ENCODE measurements at regions not wholly inside any gene's neighbourhood (a gene's known extent, or its start where the extent isn't known, plus 50 kb on each side); places are given as distances from the start of the nearest gene placed in this dataset.

- H3K4me3 Mint-ChIP-seq (ENCODE audit: unreplicated experiment), result no peak overlapping the region
- no peaks in the 10 kb centered on the region for H3K9me3 Mint-ChIP-seq (ENCODE audit: unreplicated experiment)
- H3K4me1 Mint-ChIP-seq (ENCODE audit: unreplicated experiment), result peaks cover 4% of the 10 kb centered on the region
- H3K36me3 Mint-ChIP-seq (ENCODE audit: low read depth, unreplicated experiment), result peaks cover 4% of the 10 kb centered on the region
- peaks cover 14% of the 10 kb centered on the region for H3K27me3 Mint-ChIP-seq (ENCODE audit: unreplicated experiment)
- no peak for DNase-seq (ENCODE audit: low spot score)
- H3K27ac Mint-ChIP-seq (ENCODE audit: unreplicated experiment), result no peak overlapping the region
- no peak for TF ChIP-seq CTCF (IDR thresholded peaks at IDR 0.05; ENCODE audit: unreplicated experiment)
Measured at GRCh38 chr12:131380220-131380964, 330.5 kb upstream of the SFSWAP start.

- no peak for TF ChIP-seq CTCF (IDR thresholded peaks at IDR 0.05; ENCODE audit: unreplicated experiment)
- DNase-seq (ENCODE audit: low spot score), result no peak
- Mint-ChIP-seq H3K36me3 (ENCODE audit: low read depth, unreplicated experiment) (peaks cover 4% of the 10 kb centered on the region), H3K9me3 (ENCODE audit: unreplicated experiment) (no peaks in the 10 kb centered on the region), H3K27ac (ENCODE audit: unreplicated experiment) (no peak overlapping the region), H3K27me3 (ENCODE audit: unreplicated experiment) (peaks cover 14% of the 10 kb centered on the region), H3K4me3 (ENCODE audit: unreplicated experiment) (no peak overlapping the region), H3K4me1 (ENCODE audit: unreplicated experiment) (peaks cover 4% of the 10 kb centered on the region)
Measured at GRCh38 chr12:131380965-131381705, 329.8 kb upstream of the SFSWAP start.

- Mint-ChIP-seq H3K9me3 (ENCODE audit: unreplicated experiment) (no peaks in the 10 kb centered on the region), H3K27ac (ENCODE audit: unreplicated experiment) (no peak overlapping the region), H3K4me3 (ENCODE audit: unreplicated experiment) (no peak overlapping the region), H3K36me3 (ENCODE audit: low read depth, unreplicated experiment) (no peaks in the 10 kb centered on the region), H3K4me1 (ENCODE audit: unreplicated experiment) (peaks cover 4% of the 10 kb centered on the region), H3K27me3 (ENCODE audit: unreplicated experiment) (peaks cover 14% of the 10 kb centered on the region)
- no peak for DNase-seq (ENCODE audit: low spot score)
- TF ChIP-seq CTCF (IDR thresholded peaks at IDR 0.05; ENCODE audit: unreplicated experiment), result no peak
Measured at GRCh38 chr12:131381716-131382430, 329.0 kb upstream of the SFSWAP start.

GRCh38 chr12:131383291-131383690, 327.6 kb upstream of the SFSWAP start:
- Mint-ChIP-seq H3K4me3 (ENCODE audit: unreplicated experiment) (no peak overlapping the region), H3K27ac (ENCODE audit: unreplicated experiment) (no peak overlapping the region), H3K36me3 (ENCODE audit: low read depth, unreplicated experiment) (no peaks in the 10 kb centered on the region), H3K9me3 (ENCODE audit: unreplicated experiment) (no peaks in the 10 kb centered on the region), H3K4me1 (ENCODE audit: unreplicated experiment) (peaks cover 4% of the 10 kb centered on the region), H3K27me3 (ENCODE audit: unreplicated experiment) (peaks cover 10% of the 10 kb centered on the region)
- TF ChIP-seq CTCF (IDR thresholded peaks at IDR 0.05; ENCODE audit: unreplicated experiment), result no peak
- no peak for DNase-seq (ENCODE audit: low spot score)
